OCI-LY1 (cell line): ENCODE measurements at regions not wholly inside any gene's neighbourhood (a gene's known extent, or its start where the extent isn't known, plus 50 kb on each side); places are given as distances from the start of the nearest gene placed in this dataset.

Source experiments
- H2AFZ ChIP-seq: fragments of 200-600 bp; sonication (generic), shearing (Covaris generic); 2 replicates; pipeline ENCODE4 v1.6.0; 2014; ENCODE audit warnings: antibody characterized with exemption, mild to moderate bottlenecking, low read length
- H3F3A ChIP-seq: fragments of 200-600 bp; sonication (generic), shearing (Covaris generic); 2 replicates; pipeline ENCODE4 v1.6.0; 2014; ENCODE audit warnings: mild to moderate bottlenecking, antibody characterized with exemption, low read length, moderate library complexity; ENCODE audit not compliant: insufficient read depth
- H3K27ac ChIP-seq: fragments of 200-600 bp; sonication (generic); 2 replicates; pipeline ENCODE4 v1.5.1; 2014; ENCODE audit warnings: low read length, mixed run types, mild to moderate bottlenecking, low read depth; ENCODE audit not compliant: poor library complexity, severe bottlenecking
- H3K27me3 ChIP-seq: fragments of 200-600 bp; sonication (generic); 2 replicates; pipeline ENCODE4 v1.6.0; 2014; ENCODE audit warnings: antibody characterized with exemption, mild to moderate bottlenecking, low read length, moderate library complexity; ENCODE audit not compliant: insufficient read depth
- H3K36me3 ChIP-seq: fragments of 200-600 bp; sonication (generic); 2 replicates; pipeline ENCODE4 v1.6.1; 2014; ENCODE audit warnings: mild to moderate bottlenecking, antibody characterized with exemption, low read length, moderate library complexity, mixed read lengths; ENCODE audit not compliant: insufficient read depth
- H3K4me1 ChIP-seq: fragments of 200-600 bp; sonication (generic); 2 replicates; pipeline ENCODE4 v1.5.1; 2014; ENCODE audit warnings: mild to moderate bottlenecking, low read length, moderate library complexity; ENCODE audit not compliant: insufficient read depth, severe bottlenecking
- H3K4me2 ChIP-seq: fragments of 200-600 bp; sonication (generic), shearing (Covaris generic); 2 replicates; pipeline ENCODE4 v1.6.1; 2014; ENCODE audit warnings: low read length
- H3K4me3 ChIP-seq: fragments of 200-600 bp; sonication (generic); 2 replicates; pipeline ENCODE4 v1.5.1; 2014; ENCODE audit warnings: low read length, low read depth, mild to moderate bottlenecking, mixed read lengths; ENCODE audit not compliant: poor library complexity, severe bottlenecking
- H3K79me2 ChIP-seq: fragments of 200-600 bp; shearing (Covaris generic); 2 replicates; pipeline ENCODE4 v1.6.1; 2016; ENCODE audit warnings: mixed run types, low read length, mixed read lengths; ENCODE audit not compliant: insufficient read depth
- H3K9ac ChIP-seq: fragments of 200-600 bp; sonication (generic), shearing (Covaris generic); 2 replicates; pipeline ENCODE4 v1.6.1; 2014; ENCODE audit warnings: mild to moderate bottlenecking, low read length, mixed read lengths
- H3K9me2 ChIP-seq: fragments of 200-600 bp; sonication (generic), shearing (Covaris generic); 2 replicates; pipeline ENCODE4 v1.6.1; 2014; ENCODE audit warnings: low read depth, mild to moderate bottlenecking, low read length, mixed read lengths
- H3K9me3 ChIP-seq: fragments of 200-600 bp; shearing (Covaris generic); 2 replicates; pipeline ENCODE4 v1.6.1; 2014; ENCODE audit warnings: low read length, mixed read lengths
- H4K20me1 ChIP-seq: fragments of 200-600 bp; sonication (generic), shearing (Covaris generic); 2 replicates; pipeline ENCODE4 v1.6.0; 2016; ENCODE audit warnings: mild to moderate bottlenecking, low read length; ENCODE audit not compliant: insufficient read depth
- CTCF ChIP-seq: fragments of 200-600 bp; sonication (generic), shearing (Covaris generic); IDR thresholded peaks from 2 replicates; pipeline ENCODE4 v1.5.1; 2017; ENCODE audit warnings: mild to moderate bottlenecking, antibody characterized with exemption, low read length, moderate library complexity, mixed read lengths
- EZH2 ChIP-seq: fragments of 200-600 bp; sonication (generic), shearing (Covaris generic); IDR thresholded peaks from 2 replicates; pipeline ENCODE4 v1.8.0; 2017; ENCODE audit warnings: borderline replicate concordance, mixed run types, mild to moderate bottlenecking, antibody characterized with exemption, low read length, moderate library complexity, mixed read lengths

- H3K4me3 ChIP-seq: no peak overlapping the region
- no peak overlapping the region for H3K9ac ChIP-seq
- TF ChIP-seq EZH2 (no peak), CTCF (no peak)
- no peak overlapping the region for H3K4me2 ChIP-seq
- H3K9me3 ChIP-seq: no peaks in the 10 kb centered on the region
- no peaks in the 10 kb centered on the region for H3F3A ChIP-seq
- H3K36me3 ChIP-seq: no peaks in the 10 kb centered on the region
- no peaks in the 10 kb centered on the region for H3K4me1 ChIP-seq
- no peaks in the 10 kb centered on the region for H3K79me2 ChIP-seq
- no peak overlapping the region for H2AFZ ChIP-seq
- no peaks in the 10 kb centered on the region for H3K27me3 ChIP-seq
- no peaks in the 10 kb centered on the region for H4K20me1 ChIP-seq
- no peak overlapping the region for H3K27ac ChIP-seq
- H3K9me2 ChIP-seq: no peaks in the 10 kb centered on the region
Observed at GRCh38 chr22:25370322-25370721, 150.9 kb downstream of the CRYBB2 start.

GRCh38 chr22:25372000-25372595 lies 152.7 kb downstream of the CRYBB2 start:
- Histone ChIP-seq H3K4me1 (no peaks in the 10 kb centered on the region), H3K9ac (no peak overlapping the region), H3K9me3 (no peaks in the 10 kb centered on the region)

GRCh38 chr22:25373961-25374360 lies 154.5 kb downstream of the CRYBB2 start:
- no peaks in the 10 kb centered on the region for H3F3A ChIP-seq
- H3K27me3 ChIP-seq: no peaks in the 10 kb centered on the region
- H4K20me1 ChIP-seq: no peaks in the 10 kb centered on the region

More at GRCh38 chr22:25372000-25372595, 152.7 kb downstream of the CRYBB2 start:
- Histone ChIP-seq H4K20me1 (no peaks in the 10 kb centered on the region), H3K4me3 (no peak overlapping the region), H3K27me3 (no peaks in the 10 kb centered on the region), H3K27ac (no peak overlapping the region), H3K79me2 (no peaks in the 10 kb centered on the region), H2AFZ (no peak overlapping the region), H3F3A (no peaks in the 10 kb centered on the region), H3K36me3 (no peaks in the 10 kb centered on the region), H3K9me2 (no peaks in the 10 kb centered on the region), H3K4me2 (no peak overlapping the region)
- TF ChIP-seq EZH2 (no peak), CTCF (no peak)

More at GRCh38 chr22:25373961-25374360, 154.5 kb downstream of the CRYBB2 start:
- H3K27ac ChIP-seq: no peak overlapping the region
- TF ChIP-seq CTCF (no peak), EZH2 (no peak)
- H3K79me2 ChIP-seq: no peaks in the 10 kb centered on the region
- H3K4me3 ChIP-seq: no peak overlapping the region
- no peaks in the 10 kb centered on the region for H3K36me3 ChIP-seq
- no peak overlapping the region for H2AFZ ChIP-seq
- no peaks in the 10 kb centered on the region for H3K9me3 ChIP-seq
- no peak overlapping the region for H3K4me2 ChIP-seq
- H3K9me2 ChIP-seq: no peaks in the 10 kb centered on the region
- no peak overlapping the region for H3K9ac ChIP-seq
- no peaks in the 10 kb centered on the region for H3K4me1 ChIP-seq
